GM19238 (cell line): ENCODE measurements at regions not wholly inside any gene's neighbourhood (a gene's known extent, or its start where the extent isn't known, plus 50 kb on each side); places are given as distances from the start of the nearest gene placed in this dataset.
"Not testable (repeated sequence)": the region's sequence is repeated elsewhere in the genome, so short reads cannot be mapped to it uniquely, and the experiment has no call there.

ENCODE experiments used
- DNase-seq: peaks from one replicate; pipeline ENCODE4 v3.0.0; 2011; ENCODE audit warnings: low spot score; ENCODE audit not compliant: insufficient read length

DNA sequence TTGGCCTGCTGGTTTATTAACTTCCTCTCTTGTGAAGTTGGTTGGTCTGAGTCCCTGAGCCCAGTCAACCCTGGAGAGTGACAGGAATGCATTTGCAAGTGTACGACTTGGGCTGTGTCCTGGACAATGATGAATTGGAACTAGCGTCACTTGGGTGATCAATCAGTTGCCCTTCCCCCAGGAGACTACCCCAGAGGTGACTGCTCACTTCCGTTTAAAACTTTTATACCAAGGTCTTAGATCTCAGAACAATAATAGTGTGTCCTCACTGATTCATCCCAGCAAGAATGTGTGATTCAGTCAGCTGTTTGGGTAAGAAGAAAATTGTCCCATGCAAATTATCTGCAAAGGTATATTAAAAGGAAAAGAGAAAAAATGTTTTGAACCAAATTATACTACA, 102.9 kb upstream of the ARMC3 start:
- DNase-seq: no peak

DNA sequence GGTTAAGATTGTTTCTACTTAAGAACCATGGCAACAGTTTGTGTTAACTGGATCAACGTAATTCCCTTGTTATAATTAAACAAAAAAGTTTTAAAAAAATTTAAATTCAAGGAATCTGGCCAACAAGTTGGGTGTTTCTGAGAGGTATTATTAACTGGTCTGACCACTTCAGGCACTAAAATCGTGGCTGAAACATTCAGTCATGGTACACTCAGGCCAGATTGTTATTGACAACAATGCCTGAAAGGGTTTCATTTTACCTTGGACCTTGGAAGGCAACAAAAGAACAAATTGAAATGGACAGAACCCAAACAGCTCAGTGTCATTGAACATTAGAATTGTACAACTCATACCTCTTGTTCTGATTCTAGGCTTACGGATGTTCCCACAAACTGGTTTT, 103.3 kb upstream of the ARMC3 start:
- no peak for DNase-seq

DNA sequence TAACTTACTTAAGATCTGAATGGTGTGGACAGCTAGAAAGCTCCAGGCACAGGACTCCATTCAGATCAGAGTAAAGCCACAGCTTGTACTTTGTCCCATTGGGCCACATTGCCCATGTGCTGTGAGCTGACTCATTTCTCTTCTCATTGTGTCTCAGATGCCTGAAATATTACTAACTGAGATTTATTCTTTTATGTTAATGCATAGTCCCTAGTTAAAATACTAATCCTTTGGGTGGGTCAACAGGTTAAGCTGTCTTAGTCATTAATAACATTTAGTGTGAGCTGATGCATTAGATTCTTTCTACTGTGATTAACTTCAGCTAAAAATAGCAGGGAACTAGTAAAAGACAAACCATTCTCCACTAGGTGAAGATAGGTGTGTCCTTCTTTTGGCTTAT, 104.7 kb upstream of the ARMC3 start:
- DNase-seq: no peak

DNA sequence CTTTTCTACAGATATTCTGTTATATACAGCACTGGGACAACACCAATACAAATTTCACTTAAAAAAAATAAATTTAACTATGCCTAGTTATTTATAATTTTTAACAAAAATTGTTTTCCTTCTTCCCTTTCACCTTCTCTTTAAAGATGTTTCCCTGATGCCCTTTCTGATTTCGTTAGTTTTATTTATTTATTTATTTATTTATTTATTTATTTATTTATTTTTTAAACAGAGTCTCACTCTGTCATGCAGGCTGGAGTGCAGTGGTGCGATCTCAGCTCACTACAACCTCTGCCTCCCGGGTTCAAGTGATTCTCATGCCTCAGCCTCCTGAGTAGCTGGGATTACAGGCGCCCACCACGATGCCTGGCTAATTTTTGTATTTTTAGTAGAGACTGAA, 105.9 kb upstream of the ARMC3 start:
- not testable (repeated sequence) for DNase-seq

GRCh38 chr10:22821501-22821900, 106.4 kb upstream of the ARMC3 start:
- no peak for DNase-seq

GRCh38 chr10:22816298-22816653, 101.9 kb upstream of the PIP4K2A start:
- no peak for DNase-seq

DNA sequence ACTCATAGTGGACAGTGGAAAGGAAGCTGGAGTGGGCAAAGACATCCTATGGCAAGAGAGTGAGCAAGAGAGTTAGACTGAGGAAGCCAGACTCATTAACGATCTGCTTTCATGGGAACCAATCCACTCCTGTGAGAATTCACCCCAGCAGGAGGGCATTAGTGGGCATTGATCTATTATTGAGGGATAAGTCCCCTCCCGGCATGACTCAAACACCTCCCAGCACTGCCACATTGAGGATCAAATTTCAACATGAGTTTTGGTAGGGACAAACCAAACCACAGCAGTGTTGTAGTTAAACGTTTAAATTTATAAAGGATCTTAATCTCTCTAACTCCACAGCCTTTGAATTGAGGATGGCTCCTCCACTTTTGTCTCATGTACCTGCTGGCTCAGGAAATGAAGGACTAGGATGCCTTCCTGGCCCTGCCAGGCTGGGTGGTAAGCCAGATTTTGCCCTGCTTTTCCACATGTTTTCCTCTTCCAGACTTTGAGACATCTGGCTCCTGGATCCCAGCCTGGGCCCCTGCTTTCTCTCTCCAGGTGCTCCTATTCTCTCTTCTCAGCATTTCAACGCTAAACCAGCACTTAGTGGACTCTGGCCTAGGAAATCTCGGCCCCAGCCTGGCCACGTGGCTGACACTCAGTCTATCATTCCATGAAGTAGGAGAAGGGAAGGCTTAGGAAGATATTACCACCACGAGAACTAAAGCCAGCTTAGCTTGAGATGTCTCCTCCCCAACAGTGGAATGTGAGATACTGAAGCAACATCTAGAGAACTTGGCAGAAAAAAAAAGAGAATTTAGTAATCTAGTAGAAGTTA, 96.5 kb upstream of the PIP4K2A start:
- DNase-seq: no peak

- no peak for DNase-seq
These were observed 92.9 kb upstream of the PIP4K2A start for GRCh38 chr10:22807238-22807637.

DNA sequence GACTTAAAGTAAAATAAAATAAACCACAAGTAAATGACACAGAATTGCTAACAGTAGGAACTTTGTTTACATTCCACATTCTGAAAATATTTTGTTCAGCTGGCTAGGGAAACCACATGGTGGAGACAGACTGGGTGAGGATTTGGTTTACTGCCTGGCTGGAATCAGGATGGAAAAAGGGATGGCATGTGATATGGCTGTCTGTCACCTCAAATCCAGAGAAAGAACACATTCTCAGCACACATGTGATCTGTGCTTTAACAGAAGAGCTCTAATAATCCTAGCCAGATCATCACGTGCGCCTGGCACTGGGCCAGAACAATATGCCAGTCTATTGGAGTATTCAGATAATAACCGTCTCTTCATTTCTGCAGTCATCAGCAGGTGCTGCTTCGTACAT, 90.9 kb upstream of the PIP4K2A start:
- no peak for DNase-seq

DNA sequence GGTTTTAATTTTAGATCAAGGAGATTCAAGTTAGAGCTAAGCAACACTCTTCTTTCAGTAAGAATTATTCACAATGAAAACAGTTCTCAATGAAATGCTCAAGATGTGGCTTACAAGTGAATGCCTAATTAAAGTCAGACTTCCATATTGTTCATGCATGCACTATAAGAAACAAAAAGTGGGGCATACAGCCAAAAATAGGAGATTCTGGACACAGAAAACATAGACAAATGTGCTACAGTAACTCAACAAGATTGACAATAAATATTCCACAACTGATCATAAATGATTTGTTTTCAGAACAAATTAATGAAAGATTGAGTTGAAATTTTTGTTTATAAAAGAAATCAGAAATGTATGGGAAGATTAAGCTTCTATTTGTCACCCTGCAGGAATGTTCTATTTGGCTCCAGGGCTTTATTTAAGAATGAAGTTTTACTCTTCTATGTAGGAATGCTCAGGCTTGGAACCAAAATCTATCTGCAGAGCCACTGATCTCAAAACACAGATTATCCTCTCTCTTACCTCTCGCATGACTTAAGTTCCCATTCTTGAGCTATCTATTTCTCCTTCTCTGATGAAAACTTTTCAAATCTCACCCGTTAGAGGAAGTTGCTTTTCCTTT, 89.0 kb upstream of the PIP4K2A start:
- DNase-seq: no peak

GRCh38 chr10:22801785-22802184, 87.4 kb upstream of the PIP4K2A start:
- DNase-seq: no peak

GRCh38 chr10:22797796-22798195, 83.4 kb upstream of the PIP4K2A start:
- not testable (repeated sequence) for DNase-seq

DNA sequence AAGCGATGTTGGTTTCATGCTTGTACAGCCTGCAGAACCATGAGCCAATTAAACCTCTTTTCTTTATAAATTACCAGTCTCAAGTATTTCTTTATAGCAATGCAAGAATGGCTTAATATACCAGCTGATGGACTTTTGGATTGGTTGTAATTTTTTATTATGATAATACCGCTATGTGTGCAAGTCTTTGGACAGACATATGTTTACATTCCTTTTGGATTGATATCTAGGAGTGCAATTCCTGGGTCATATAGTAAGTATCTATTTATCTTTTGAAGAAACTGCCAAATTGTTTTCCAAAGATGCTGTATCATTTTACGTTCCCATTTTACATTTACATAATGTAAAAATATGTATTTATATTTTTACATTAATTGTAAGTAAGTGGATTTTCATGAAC, 81.2 kb upstream of the PIP4K2A start:
- no peak for DNase-seq

- no peak for DNase-seq
These were observed 77.8 kb upstream of the PIP4K2A start for GRCh38 chr10:22792161-22792560.

GRCh38 chr10:22791665-22792064, 77.3 kb upstream of the PIP4K2A start:
- no peak for DNase-seq

DNA sequence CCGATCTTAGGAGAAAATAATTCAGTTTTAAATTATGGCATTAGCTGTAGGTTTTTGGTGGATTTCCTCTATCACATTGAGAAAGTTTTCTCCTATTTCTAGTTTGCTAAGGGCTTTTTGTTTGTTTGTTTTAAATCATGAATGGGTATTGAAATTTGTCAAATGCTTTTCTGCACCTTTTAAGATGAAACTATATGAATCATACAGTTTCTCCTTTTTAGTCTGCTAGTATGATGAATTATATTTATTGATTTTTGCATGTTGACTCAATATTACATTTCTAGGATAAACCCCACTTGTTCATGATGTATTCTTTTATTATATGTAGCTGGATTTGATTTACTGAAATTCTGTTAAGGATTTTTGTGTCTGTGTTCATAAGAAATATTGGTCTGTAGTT, 70.3 kb upstream of the PIP4K2A start:
- DNase-seq: no peak

DNA sequence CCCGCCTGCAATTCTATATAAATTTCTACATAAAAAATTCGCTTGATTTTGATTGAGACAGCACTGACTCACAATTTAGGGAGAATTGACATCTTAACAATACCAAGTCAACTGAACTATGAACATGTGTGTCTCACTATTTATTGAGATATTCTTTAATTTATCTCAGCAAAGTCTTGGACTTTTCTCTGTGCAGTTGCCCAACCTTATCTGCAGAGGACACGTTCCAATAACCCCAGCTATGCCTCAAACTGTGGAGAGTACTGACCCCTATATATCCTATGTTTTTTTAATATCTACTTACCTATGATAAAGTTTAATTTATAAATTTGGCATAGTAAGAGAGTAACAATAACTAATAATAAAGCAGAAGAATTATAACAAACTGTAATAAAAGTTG, 69.4 kb upstream of the PIP4K2A start:
- no peak for DNase-seq

- DNase-seq: no peak
These were observed 66.1 kb upstream of the PIP4K2A start for GRCh38 chr10:22780474-22780885.

- no peak for DNase-seq
These were observed 65.1 kb upstream of the PIP4K2A start for GRCh38 chr10:22779331-22780019.

GRCh38 chr10:22774102-22774501, 59.7 kb upstream of the PIP4K2A start:
- no peak for DNase-seq

DNA sequence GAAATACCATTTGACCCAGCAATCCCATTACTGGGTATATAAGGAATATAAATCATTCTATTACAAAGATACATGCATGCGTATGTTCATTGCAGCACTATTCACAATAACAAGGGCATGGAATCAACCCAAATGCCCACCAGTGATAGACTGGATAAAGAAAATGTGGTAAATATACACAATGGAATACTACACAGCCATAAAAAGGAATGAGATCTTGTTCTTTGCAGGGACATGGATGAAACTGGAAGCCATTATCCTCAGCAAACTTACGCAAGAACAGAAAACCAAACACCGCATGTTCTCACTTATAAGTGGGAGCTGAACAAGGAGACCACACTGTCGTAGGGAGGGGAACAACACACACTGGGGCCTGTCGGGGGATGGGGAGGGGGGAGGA, 57.3 kb upstream of the PIP4K2A start:
- not testable (repeated sequence) for DNase-seq

- DNase-seq: no peak
These were observed 55.9 kb upstream of the PIP4K2A start for GRCh38 chr10:22770270-22770669.

DNA sequence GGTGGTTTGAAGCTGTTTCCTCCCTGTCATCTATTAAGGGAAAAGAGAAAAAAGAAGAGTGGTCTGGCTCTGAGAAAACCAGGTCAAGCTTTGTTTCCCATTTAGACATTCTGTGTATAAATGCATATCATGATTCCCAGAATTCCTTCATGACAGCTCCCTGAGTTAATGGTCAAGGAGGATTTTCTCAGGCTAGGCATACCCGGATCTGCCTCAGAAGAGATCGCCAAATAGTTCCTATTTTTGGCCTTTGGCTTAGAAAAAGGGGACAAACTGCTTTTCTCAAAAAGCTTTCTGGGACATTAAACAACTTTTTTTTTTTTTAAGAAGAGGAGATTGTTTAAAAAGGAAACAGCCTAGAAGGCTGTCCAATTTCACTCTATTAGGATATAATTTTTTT, 53.5 kb upstream of the PIP4K2A start:
- DNase-seq: no peak
